HepG2 (cell line): ENCODE measurements at regions not wholly inside any gene's neighbourhood (a gene's known extent, or its start where the extent isn't known, plus 50 kb on each side); places are given as distances from the start of the nearest gene placed in this dataset.

Source experiments
- CEBPB ChIP-seq: IDR thresholded peaks from 2 replicates; pipeline ENCODE4 v1.6.1; 2011; ENCODE audit warnings: low read depth, low read length, improper control_type of control experiment, borderline replicate concordance
- DR1 ChIP-seq: sonication (generic); formaldehyde crosslinking; IDR thresholded peaks from 2 replicates; pipeline ENCODE4 v1.8.0; 2021; ENCODE audit warnings: mild to moderate bottlenecking, missing genetic modification reagents, inconsistent platforms
- FOXK2 ChIP-seq: fragments of 450-650 bp; IDR thresholded peaks from 2 replicates; pipeline ENCODE4 v1.6.1; 2016
- HMG20B ChIP-seq: conservative IDR thresholded peaks from 2 replicates; pipeline ENCODE4 v1.6.1; 2016; ENCODE audit warnings: missing genetic modification reagents, missing compliant biosample characterization
- HNF4G ChIP-seq, 2 experiments: sonication (generic) in 1 of 2; formaldehyde crosslinking in 1 of 2; IDR thresholded peaks; 2 replicates each; pipeline versions ENCODE4 v1.4.0 to v1.6.1; 2011 to 2020; ENCODE audit warnings: borderline replicate concordance in 2 of 2, low read depth in 2 of 2, mild to moderate bottlenecking in 2 of 2, low read length in 1 of 2, missing genetic modification reagents in 1 of 2, moderate library complexity in 1 of 2
- MBNL3 ChIP-seq: fragments of 250-450 bp; sonication (Bioruptor Pico); conservative IDR thresholded peaks from 2 replicates; pipeline ENCODE4 v1.8.0; 2022; ENCODE audit warnings: mild to moderate bottlenecking, inconsistent platforms
- NCOR1 ChIP-seq: fragments of 200-600 bp; sonication (generic); IDR thresholded peaks from 2 replicates; pipeline ENCODE4 v1.7.0; 2017; ENCODE audit warnings: antibody characterized with exemption, low read length, borderline replicate concordance
- POLR2G ChIP-seq: fragments of 200-400 bp; formaldehyde crosslinking; IDR thresholded peaks from 2 replicates; pipeline ENCODE4 v1.6.1; 2018; ENCODE audit warnings: mild to moderate bottlenecking, low read depth, low read length, moderate library complexity
- RCOR2 ChIP-seq: IDR thresholded peaks from 2 replicates; pipeline ENCODE4 v1.6.1; 2016; ENCODE audit warnings: missing biosample characterization, missing genetic modification reagents
- SIN3A ChIP-seq: IDR thresholded peaks from 2 replicates; pipeline ENCODE4 v1.6.1; 2011; ENCODE audit warnings: low read depth, mild to moderate bottlenecking, control low read depth, low read length, borderline replicate concordance
- ZNF251 ChIP-seq: sonication (generic); formaldehyde crosslinking; IDR thresholded peaks from 2 replicates; pipeline ENCODE4 v1.9.0; 2021; ENCODE audit warnings: mild to moderate bottlenecking, missing genetic modification reagents
- ZNF256 ChIP-seq: sonication (generic); formaldehyde crosslinking; conservative IDR thresholded peaks from 2 replicates; pipeline ENCODE4 v1.4.0; 2020; ENCODE audit warnings: missing genetic modification reagents
- ZNF460 ChIP-seq: sonication (generic); formaldehyde crosslinking; IDR thresholded peaks from 2 replicates; pipeline ENCODE4 v1.5.1; 2020; ENCODE audit warnings: missing genetic modification reagents, mild to moderate bottlenecking, borderline replicate concordance
- ZNF563 ChIP-seq: sonication (generic); formaldehyde crosslinking; IDR thresholded peaks from 2 replicates; pipeline ENCODE4 v1.8.0; 2022; ENCODE audit warnings: mild to moderate bottlenecking, moderate library complexity, missing genetic modification reagents
- ZNF564 ChIP-seq: sonication (generic); formaldehyde crosslinking; IDR thresholded peaks from 2 replicates; pipeline ENCODE4 v1.8.1; 2023; ENCODE audit warnings: mild to moderate bottlenecking, missing genetic modification reagents
- ZNF749 ChIP-seq: sonication (generic); formaldehyde crosslinking; IDR thresholded peaks from 2 replicates; pipeline ENCODE4 v1.8.0; 2022; ENCODE audit warnings: mild to moderate bottlenecking, missing genetic modification reagents, moderate library complexity, borderline replicate concordance
- ZNF772 ChIP-seq: sonication (generic); formaldehyde crosslinking; IDR thresholded peaks from 2 replicates; pipeline ENCODE4 v1.5.0; 2020; ENCODE audit warnings: mild to moderate bottlenecking, missing genetic modification reagents
- ZSCAN29 ChIP-seq: sonication (generic); formaldehyde crosslinking; conservative IDR thresholded peaks from 2 replicates; pipeline ENCODE4 v1.4.0; 2020; ENCODE audit warnings: mild to moderate bottlenecking, missing genetic modification reagents
- TF ChIP-seq, protein P1 (sequence below): IDR thresholded peaks from 2 replicates; pipeline ENCODE4 v1.6.1; 2016; ENCODE audit warnings: missing genetic modification reagents, missing compliant biosample characterization
- TF ChIP-seq, protein P2 (sequence below): IDR thresholded peaks from 2 replicates; pipeline ENCODE4 v1.6.1; 2016; ENCODE audit warnings: low read depth, control low read depth
- TF ChIP-seq, protein P3 (sequence below): sonication (generic); formaldehyde crosslinking; IDR thresholded peaks from 2 replicates; pipeline ENCODE4 v1.4.0; 2020; ENCODE audit warnings: mild to moderate bottlenecking, missing genetic modification reagents
- TF ChIP-seq, protein P4 (sequence below): sonication (generic); formaldehyde crosslinking; IDR thresholded peaks from 2 replicates; pipeline ENCODE4 v1.4.0; 2020; ENCODE audit warnings: missing genetic modification reagents
- TF ChIP-seq, protein P5 (sequence below): sonication (generic); formaldehyde crosslinking; IDR thresholded peaks from 2 replicates; pipeline ENCODE4 v1.5.1; 2020; ENCODE audit warnings: missing genetic modification reagents, mild to moderate bottlenecking, borderline replicate concordance

DNA sequence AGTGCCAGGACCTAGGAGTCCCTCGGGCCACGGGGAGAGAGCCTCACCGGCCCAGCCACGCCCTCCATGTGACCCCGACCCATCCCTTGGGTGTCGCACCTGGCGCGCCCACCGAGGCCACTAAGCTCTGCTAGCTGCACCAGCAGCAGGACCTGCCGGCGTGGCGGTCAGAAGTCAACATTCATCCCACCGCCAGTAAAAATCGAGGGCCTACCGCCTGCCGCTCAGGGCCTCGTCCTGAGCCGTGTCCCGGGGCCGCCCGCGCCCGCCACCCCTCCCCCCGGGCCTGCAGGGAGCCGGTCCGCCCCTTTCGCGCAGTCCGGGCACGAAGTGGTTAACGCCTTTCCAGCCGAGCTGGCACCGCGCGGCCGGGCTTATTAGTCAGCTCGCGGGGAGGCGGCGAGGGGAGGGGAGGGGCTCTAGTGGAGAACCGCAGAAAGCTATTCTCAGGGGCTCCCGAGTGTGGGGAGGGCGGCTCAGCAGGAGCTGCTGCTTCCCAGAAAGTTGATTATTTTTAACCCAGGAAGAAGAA lies 124.4 kb downstream of the C9orf50 start (continued):
- TF ChIP-seq, protein P1, sequence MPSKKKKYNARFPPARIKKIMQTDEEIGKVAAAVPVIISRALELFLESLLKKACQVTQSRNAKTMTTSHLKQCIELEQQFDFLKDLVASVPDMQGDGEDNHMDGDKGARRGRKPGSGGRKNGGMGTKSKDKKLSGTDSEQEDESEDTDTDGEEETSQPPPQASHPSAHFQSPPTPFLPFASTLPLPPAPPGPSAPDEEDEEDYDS (CRISPR knock-in tag) = peak; percentile 60; the same call in 1 of the 2 replicates
- TF ChIP-seq, protein P2, sequence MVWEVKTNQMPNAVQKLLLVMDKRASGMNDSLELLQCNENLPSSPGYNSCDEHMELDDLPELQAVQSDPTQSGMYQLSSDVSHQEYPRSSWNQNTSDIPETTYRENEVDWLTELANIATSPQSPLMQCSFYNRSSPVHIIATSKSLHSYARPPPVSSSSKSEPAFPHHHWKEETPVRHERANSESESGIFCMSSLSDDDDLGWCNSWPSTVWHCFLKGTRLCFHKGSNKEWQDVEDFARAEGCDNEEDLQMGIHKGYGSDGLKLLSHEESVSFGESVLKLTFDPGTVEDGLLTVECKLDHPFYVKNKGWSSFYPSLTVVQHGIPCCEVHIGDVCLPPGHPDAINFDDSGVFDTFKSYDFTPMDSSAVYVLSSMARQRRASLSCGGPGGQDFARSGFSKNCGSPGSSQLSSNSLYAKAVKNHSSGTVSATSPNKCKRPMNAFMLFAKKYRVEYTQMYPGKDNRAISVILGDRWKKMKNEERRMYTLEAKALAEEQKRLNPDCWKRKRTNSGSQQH = no peak; the same call in 1 of the 2 replicates
- no peak for TF ChIP-seq DR1 (CRISPR knock-in tag)
- TF ChIP-seq ZNF749 (CRISPR knock-in tag) = peak; percentile 81; the same call in 1 of the 2 replicates
- TF ChIP-seq ZNF564 (CRISPR knock-in tag) = peak; percentile 43; the same call in 1 of the 2 replicates
- peak; percentile 36; the same call in 1 of the 2 replicates for TF ChIP-seq NCOR1
- TF ChIP-seq MBNL3 (CRISPR knock-in tag) = no peak
- 0 out of 2 replicates have a peak, but pooled peaks have one; percentile 40 for TF ChIP-seq HNF4G (IDR thresholded peaks at IDR 0.05; ENCODE audit: borderline replicate concordance, low read depth, low read length)
- TF ChIP-seq HNF4G (CRISPR knock-in tag; IDR thresholded peaks at IDR 0.05; ENCODE audit: borderline replicate concordance, low read depth) = peak; percentile 50; the same call in 1 of the 2 replicates
- no peak for TF ChIP-seq ZSCAN29 (CRISPR knock-in tag)
- TF ChIP-seq RCOR2 = no peak; the same call in 1 of the 2 replicates
- peak; percentile 17; the same call in 1 of the 2 replicates for TF ChIP-seq ZNF460 (CRISPR knock-in tag)
- TF ChIP-seq HMG20B (CRISPR knock-in tag) = no peak
- TF ChIP-seq FOXK2 = no peak
- TF ChIP-seq, protein P3, sequence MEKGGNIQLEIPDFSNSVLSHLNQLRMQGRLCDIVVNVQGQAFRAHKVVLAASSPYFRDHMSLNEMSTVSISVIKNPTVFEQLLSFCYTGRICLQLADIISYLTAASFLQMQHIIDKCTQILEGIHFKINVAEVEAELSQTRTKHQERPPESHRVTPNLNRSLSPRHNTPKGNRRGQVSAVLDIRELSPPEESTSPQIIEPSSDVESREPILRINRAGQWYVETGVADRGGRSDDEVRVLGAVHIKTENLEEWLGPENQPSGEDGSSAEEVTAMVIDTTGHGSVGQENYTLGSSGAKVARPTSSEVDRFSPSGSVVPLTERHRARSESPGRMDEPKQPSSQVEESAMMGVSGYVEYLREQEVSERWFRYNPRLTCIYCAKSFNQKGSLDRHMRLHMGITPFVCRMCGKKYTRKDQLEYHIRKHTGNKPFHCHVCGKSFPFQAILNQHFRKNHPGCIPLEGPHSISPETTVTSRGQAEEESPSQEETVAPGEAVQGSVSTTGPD = no peak
- peak; percentile 87 for TF ChIP-seq ZNF563 (CRISPR knock-in tag)
- TF ChIP-seq POLR2G = peak; percentile 64
- TF ChIP-seq, protein P4, sequence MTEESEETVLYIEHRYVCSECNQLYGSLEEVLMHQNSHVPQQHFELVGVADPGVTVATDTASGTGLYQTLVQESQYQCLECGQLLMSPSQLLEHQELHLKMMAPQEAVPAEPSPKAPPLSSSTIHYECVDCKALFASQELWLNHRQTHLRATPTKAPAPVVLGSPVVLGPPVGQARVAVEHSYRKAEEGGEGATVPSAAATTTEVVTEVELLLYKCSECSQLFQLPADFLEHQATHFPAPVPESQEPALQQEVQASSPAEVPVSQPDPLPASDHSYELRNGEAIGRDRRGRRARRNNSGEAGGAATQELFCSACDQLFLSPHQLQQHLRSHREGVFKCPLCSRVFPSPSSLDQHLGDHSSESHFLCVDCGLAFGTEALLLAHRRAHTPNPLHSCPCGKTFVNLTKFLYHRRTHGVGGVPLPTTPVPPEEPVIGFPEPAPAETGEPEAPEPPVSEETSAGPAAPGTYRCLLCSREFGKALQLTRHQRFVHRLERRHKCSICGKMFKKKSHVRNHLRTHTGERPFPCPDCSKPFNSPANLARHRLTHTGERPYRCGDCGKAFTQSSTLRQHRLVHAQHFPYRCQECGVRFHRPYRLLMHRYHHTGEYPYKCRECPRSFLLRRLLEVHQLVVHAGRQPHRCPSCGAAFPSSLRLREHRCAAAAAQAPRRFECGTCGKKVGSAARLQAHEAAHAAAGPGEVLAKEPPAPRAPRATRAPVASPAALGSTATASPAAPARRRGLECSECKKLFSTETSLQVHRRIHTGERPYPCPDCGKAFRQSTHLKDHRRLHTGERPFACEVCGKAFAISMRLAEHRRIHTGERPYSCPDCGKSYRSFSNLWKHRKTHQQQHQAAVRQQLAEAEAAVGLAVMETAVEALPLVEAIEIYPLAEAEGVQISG (CRISPR knock-in tag) = peak; percentile 59
- TF ChIP-seq, protein P5, sequence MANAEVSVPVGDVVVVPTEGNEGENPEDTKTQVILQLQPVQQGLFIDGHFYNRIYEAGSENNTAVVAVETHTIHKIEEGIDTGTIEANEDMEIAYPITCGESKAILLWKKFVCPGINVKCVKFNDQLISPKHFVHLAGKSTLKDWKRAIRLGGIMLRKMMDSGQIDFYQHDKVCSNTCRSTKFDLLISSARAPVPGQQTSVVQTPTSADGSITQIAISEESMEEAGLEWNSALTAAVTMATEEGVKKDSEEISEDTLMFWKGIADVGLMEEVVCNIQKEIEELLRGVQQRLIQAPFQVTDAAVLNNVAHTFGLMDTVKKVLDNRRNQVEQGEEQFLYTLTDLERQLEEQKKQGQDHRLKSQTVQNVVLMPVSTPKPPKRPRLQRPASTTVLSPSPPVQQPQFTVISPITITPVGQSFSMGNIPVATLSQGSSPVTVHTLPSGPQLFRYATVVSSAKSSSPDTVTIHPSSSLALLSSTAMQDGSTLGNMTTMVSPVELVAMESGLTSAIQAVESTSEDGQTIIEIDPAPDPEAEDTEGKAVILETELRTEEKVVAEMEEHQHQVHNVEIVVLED (CRISPR knock-in tag) = no peak; the same call in 1 of the 2 replicates
- no peak for TF ChIP-seq ZNF251
- TF ChIP-seq ZNF256 = 0 out of 2 replicates have a peak, but pooled peaks have one; percentile 63
- TF ChIP-seq SIN3A = peak; percentile 46; the same call in 1 of the 2 replicates
- peak; percentile 53 for TF ChIP-seq ZNF772 (CRISPR knock-in tag)
- TF ChIP-seq CEBPB = no peak
